ENCODE measurements at regions not wholly inside any gene's neighbourhood (a gene's known extent, or its start where the extent isn't known, plus 50 kb on each side); places are given as distances from the start of the nearest gene placed in this dataset.

GRCh38 chr18:24993628-24994027, 358.3 kb downstream of the ZNF521 start:
- ChIA-PET POLR2A (ENCODE audit: partially characterized antibody) (interaction anchor here (0.6 kb wide), 1 partner anchor 81 kb away, joined by 3 read pairs; no protein-coding TSS in a partner anchor), CTCF (ENCODE audit: partially characterized antibody) (no interaction called here)
- no peak overlapping the region for H2BK12ac ChIP-seq (ENCODE audit: low read depth, low read length)
- H3K14ac ChIP-seq (ENCODE audit: insufficient read length), result no peak overlapping the region
- H3K4me1 ChIP-seq (replicated peaks in 1 of 4; ENCODE audit: control insufficient read depth in 3 of 4, insufficient read depth in 4 of 4, low read length in 3 of 4), result peaks cover 0 to 3% (median under 1%) of the 10 kb centered on the region in 4 experiments; a peak in 2 of 7 replicates
- H3K4ac ChIP-seq (replicated peaks; ENCODE audit: insufficient read length, low read depth, low read length), result no peak overlapping the region
- no peaks in the 10 kb centered on the region for H3K79me2 ChIP-seq (ENCODE audit: control insufficient read depth in 1 of 2, insufficient read depth in 2 of 2, low read length in 2 of 2)
- no peaks in the 10 kb centered on the region for H3K9me3 ChIP-seq (ENCODE audit: insufficient read depth in 2 of 2, low read depth in 1 of 2, low read length in 1 of 2)
- H3K18ac ChIP-seq (ENCODE audit: extremely low read depth, low read length), result no peak overlapping the region
- WGBS, 2 experiments (ENCODE audit: extremely low coverage in 1 of 2, insufficient coverage in 1 of 2, insufficient read length in 1 of 2, insufficient replicate concordance in 2 of 2, low coverage in 1 of 2, low lambda C conversion rate in 2 of 2, missing lambda C conversion rate in 1 of 2), result 74% methylated on average over 6 of the region's 6 CpGs; no CpG with 5 or more reads in 1 of the 2 experiments
- no peaks in the 10 kb centered on the region for H3K79me1 ChIP-seq (ENCODE audit: low read depth, low read length)
- H2AFZ ChIP-seq (ENCODE audit: low read length), result 0 out of 2 replicates have a peak overlapping the region, but pooled peaks have one; percentile 20
- no peaks in the 10 kb centered on the region for H4K20me1 ChIP-seq (replicated peaks in 1 of 2; ENCODE audit: control insufficient read depth in 1 of 2, insufficient read depth in 2 of 2, low read length in 2 of 2)
- no peaks in the 10 kb centered on the region for H3K36me3 ChIP-seq (ENCODE audit: control insufficient read depth in 2 of 4, insufficient read depth in 4 of 4, low read length in 3 of 4)
- H3K27ac ChIP-seq (ENCODE audit: low read depth, low read length), result no peak overlapping the region
- no peak overlapping the region for H3K4me2 ChIP-seq (ENCODE audit: insufficient read depth in 1 of 2, low read depth in 2 of 2, low read length in 2 of 2)
- no peak overlapping the region for H3K56ac ChIP-seq (replicated peaks; ENCODE audit: insufficient read length, low read depth, low read length)
- no peak overlapping the region for H2BK20ac ChIP-seq (ENCODE audit: low read length)
- H4K91ac ChIP-seq (replicated peaks; ENCODE audit: insufficient read length, low read length), result no peak overlapping the region
- no peak for FAIRE-seq
- no peak overlapping the region for H4K8ac ChIP-seq (ENCODE audit: extremely low read depth, insufficient read depth, low read length)
- H2AK5ac ChIP-seq (ENCODE audit: low read depth, low read length), result no peak overlapping the region
- H4K5ac ChIP-seq (ENCODE audit: insufficient read length, low read depth, low read length), result no peak overlapping the region
- H2BK120ac ChIP-seq (replicated peaks; ENCODE audit: low read depth, low read length), result no peak overlapping the region
- no peak for TF ChIP-seq RBBP5 (IDR thresholded peaks at IDR 0.05; ENCODE audit: borderline replicate concordance, low read depth, low read length)
- TF ChIP-seq EGR1 (IDR thresholded peaks at IDR 0.05; ENCODE audit: borderline replicate concordance, low read depth, low read length), result no peak
- no peak for TF ChIP-seq HDAC2 (IDR thresholded peaks at IDR 0.05; ENCODE audit: borderline replicate concordance in 1 of 2, low read depth in 2 of 2, low read length in 2 of 2)
- no peak for TF ChIP-seq MAFK (IDR thresholded peaks at IDR 0.05; ENCODE audit: low read depth, low read length)
- TF ChIP-seq KDM4A (IDR thresholded peaks at IDR 0.05; ENCODE audit: low read depth, low read length, severe bottlenecking), result no peak
- TF ChIP-seq CREB1 (IDR thresholded peaks at IDR 0.05), result no peak
- TF ChIP-seq POU5F1 (IDR thresholded peaks at IDR 0.05; ENCODE audit: low read depth, low read length), result no peak
- no peak for TF ChIP-seq GABPA (IDR thresholded peaks at IDR 0.05; ENCODE audit: borderline replicate concordance, insufficient read depth, low read length)
- no peak for TF ChIP-seq HDAC6 (IDR thresholded peaks at IDR 0.05; ENCODE audit: low read depth, low read length)
- TF ChIP-seq, protein P1, sequence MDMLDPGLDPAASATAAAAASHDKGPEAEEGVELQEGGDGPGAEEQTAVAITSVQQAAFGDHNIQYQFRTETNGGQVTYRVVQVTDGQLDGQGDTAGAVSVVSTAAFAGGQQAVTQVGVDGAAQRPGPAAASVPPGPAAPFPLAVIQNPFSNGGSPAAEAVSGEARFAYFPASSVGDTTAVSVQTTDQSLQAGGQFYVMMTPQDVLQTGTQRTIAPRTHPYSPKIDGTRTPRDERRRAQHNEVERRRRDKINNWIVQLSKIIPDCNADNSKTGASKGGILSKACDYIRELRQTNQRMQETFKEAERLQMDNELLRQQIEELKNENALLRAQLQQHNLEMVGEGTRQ (IDR thresholded peaks at IDR 0.05; ENCODE audit: low read length), result no peak
- H3K27me3 ChIP-seq (replicated peaks in 1 of 4; ENCODE audit: control insufficient read depth in 3 of 4, extremely low read depth in 1 of 4, insufficient read depth in 3 of 4, low read length in 3 of 4), result no peaks in the 10 kb centered on the region; a peak in 1 of 7 replicates
- DNase-seq (ENCODE audit: low read depth in 1 of 2, low spot score in 2 of 2), result no peak
- H2BK5ac ChIP-seq (ENCODE audit: low read depth, low read length), result no peak overlapping the region
- no peak overlapping the region for H3K9ac ChIP-seq (replicated peaks in 1 of 4; ENCODE audit: extremely low read depth in 1 of 4, low read depth in 3 of 4, low read length in 3 of 4)
- no peaks in the 10 kb centered on the region for H3K23me2 ChIP-seq (ENCODE audit: low read depth, low read length)
- no peak overlapping the region for H2BK15ac ChIP-seq (ENCODE audit: low read length)
- H3K4me3 ChIP-seq (ENCODE audit: extremely low read depth in 1 of 4, insufficient read depth in 2 of 4, low read depth in 3 of 4, low read length in 4 of 4), result no peak overlapping the region
- no peak overlapping the region for H3K23ac ChIP-seq (ENCODE audit: insufficient read length)
